ENCODE measurements at regions not wholly inside any gene's neighbourhood (a gene's known extent, or its start where the extent isn't known, plus 50 kb on each side); places are given as distances from the start of the nearest gene placed in this dataset.

GRCh38 chr6:169341065-169341464 lies 87.4 kb upstream of the THBS2 start:
- 84% methylated on average over 5 of the region's 7 CpGs for WGBS (ENCODE audit: low lambda C conversion rate)
- H2AFZ ChIP-seq (ENCODE audit: low read depth): no peak overlapping the region
- no peaks in the 10 kb centered on the region for H4K20me1 ChIP-seq (ENCODE audit: insufficient read depth)
- no peaks in the 10 kb centered on the region for H3K9me3 ChIP-seq
- H3K27me3 ChIP-seq (ENCODE audit: insufficient read depth): no peaks in the 10 kb centered on the region
- H3K4me2 ChIP-seq: no peak overlapping the region
- no peak overlapping the region for H3K27ac ChIP-seq (ENCODE audit: low read depth in 2 of 2, low read length in 1 of 2)
- no peak overlapping the region for H3K9ac ChIP-seq
- H3K4me3 ChIP-seq (ENCODE audit: low read depth in 2 of 2, low read length in 1 of 2): no peak overlapping the region
- peaks cover 4 to 7% of the 10 kb centered on the region in 2 experiments; a peak in 2 of 4 replicates for H3K4me1 ChIP-seq (ENCODE audit: control insufficient read depth in 1 of 2, insufficient read depth in 2 of 2, low read depth in 1 of 2, low read length in 1 of 2)
- no peak for DNase-seq
- ChIA-PET CTCF (no interaction called here), POLR2A (no interaction called here)
- no peaks in the 10 kb centered on the region for H3K36me3 ChIP-seq (replicated peaks in 1 of 2; ENCODE audit: control insufficient read depth in 1 of 2, insufficient read depth in 2 of 2, low read length in 1 of 2)
- H3K9me2 ChIP-seq: no peaks in the 10 kb centered on the region; the same call in 1 of the 2 replicates
- TF ChIP-seq ZBTB33 (IDR thresholded peaks at IDR 0.05; ENCODE audit: borderline replicate concordance, low read depth) (no peak), RXRA (IDR thresholded peaks at IDR 0.05; ENCODE audit: borderline replicate concordance, low read depth) (no peak), RFX5 (IDR thresholded peaks at IDR 0.05; ENCODE audit: low read length) (no peak), EZH2phosphoT487 (IDR thresholded peaks at IDR 0.05; ENCODE audit: borderline replicate concordance, low read depth) (no peak)
- no peaks in the 10 kb centered on the region for H3F3A ChIP-seq (replicated peaks; ENCODE audit: insufficient read depth)
- H3K79me2 ChIP-seq (ENCODE audit: insufficient read depth): no peaks in the 10 kb centered on the region

- Histone ChIP-seq H2AFZ (ENCODE audit: low read depth) (peak overlapping the region; percentile 70; the same call in 1 of the 2 replicates), H4K20me1 (ENCODE audit: insufficient read depth) (no peaks in the 10 kb centered on the region), H3K9me3 (no peaks in the 10 kb centered on the region), H3K36me3 (replicated peaks in 1 of 2; ENCODE audit: control insufficient read depth in 1 of 2, insufficient read depth in 2 of 2, low read length in 1 of 2) (no peaks in the 10 kb centered on the region), H3K27ac (ENCODE audit: low read depth in 2 of 2, low read length in 1 of 2) (no peak overlapping the region), H3K4me1 (ENCODE audit: control insufficient read depth in 1 of 2, insufficient read depth in 2 of 2, low read depth in 1 of 2, low read length in 1 of 2) (peaks cover 4 to 7% of the 10 kb centered on the region in 2 experiments; a peak in 2 of 4 replicates), H3F3A (replicated peaks; ENCODE audit: insufficient read depth) (no peaks in the 10 kb centered on the region), H3K27me3 (ENCODE audit: insufficient read depth) (no peaks in the 10 kb centered on the region), H3K9ac (no peak overlapping the region), H3K4me2 (peak overlapping the region; percentile 56; the same call in 1 of the 2 replicates), H3K4me3 (ENCODE audit: low read depth in 2 of 2, low read length in 1 of 2) (no peak overlapping the region), H3K79me2 (ENCODE audit: insufficient read depth) (no peaks in the 10 kb centered on the region), H3K9me2 (no peaks in the 10 kb centered on the region; the same call in 1 of the 2 replicates)
- peak; percentile 31 for DNase-seq
- ChIA-PET POLR2A (no interaction called here), CTCF (interaction anchor here (1.3 kb wide), 1 partner anchor 14 kb away, joined by 3 read pairs; no protein-coding TSS in a partner anchor)
- WGBS (ENCODE audit: low lambda C conversion rate): 0% methylated on average over 2 of the region's 20 CpGs
- TF ChIP-seq TCF12 (IDR thresholded peaks at IDR 0.05): no peak
- TF ChIP-seq EP300 (IDR thresholded peaks at IDR 0.05; ENCODE audit: borderline replicate concordance in 1 of 2, low read depth in 1 of 2, low read length in 1 of 2): peak in 1 of 2 experiments; percentile 23; a peak in 1 of 4 replicates
- no peak for TF ChIP-seq FOXM1 (IDR thresholded peaks at IDR 0.05; ENCODE audit: low read depth)
- TF ChIP-seq ZBTB33 (IDR thresholded peaks at IDR 0.05; ENCODE audit: borderline replicate concordance, low read depth): no peak
- peak; percentile 18; the same call in 1 of the 2 replicates for TF ChIP-seq REST (IDR thresholded peaks at IDR 0.05; ENCODE audit: low read depth, low read length)
- peak; percentile 69 for TF ChIP-seq JUND (IDR thresholded peaks at IDR 0.05)
- peak; percentile 32; the same call in 1 of the 2 replicates for TF ChIP-seq POLR2AphosphoS5 (IDR thresholded peaks at IDR 0.05; ENCODE audit: low read depth, low read length)
- no peak for TF ChIP-seq MEF2A (IDR thresholded peaks at IDR 0.05; ENCODE audit: borderline replicate concordance, low read depth)
- TF ChIP-seq CTCF (IDR thresholded peaks at IDR 0.05): no peak
- TF ChIP-seq RAD21 (IDR thresholded peaks at IDR 0.05; ENCODE audit: low read length): no peak
- peak; percentile 45 for TF ChIP-seq GABPA (IDR thresholded peaks at IDR 0.05; ENCODE audit: low read depth)
- TF ChIP-seq PBX3 (IDR thresholded peaks at IDR 0.05): no peak
- no peak for TF ChIP-seq RFX5 (IDR thresholded peaks at IDR 0.05; ENCODE audit: low read length)
Measured at GRCh38 chr6:169340395-169340794, 86.7 kb upstream of the THBS2 start.
